Mesenchymal stem cell (in vitro differentiated cells and primary cell): ENCODE measurements at regions not wholly inside any gene's neighbourhood (a gene's known extent, or its start where the extent isn't known, plus 50 kb on each side); places are given as distances from the start of the nearest gene placed in this dataset.

ENCODE experiments used
- DNase-seq: peaks from one replicate; pipeline ENCODE4 v3.0.0-alpha.2; 2013
- H2AFZ ChIP-seq: one replicate; pipeline ENCODE4 v1.6.1; 2013; ENCODE audit warnings: low read depth, mild to moderate bottlenecking, control low read depth, inconsistent platforms, low read length, moderate library complexity
- H2AK5ac ChIP-seq: 2 replicates; pipeline ENCODE4 v1.6.1; 2013; ENCODE audit warnings: low read length, moderate library complexity, mild to moderate bottlenecking, inconsistent platforms; ENCODE audit not compliant: severe bottlenecking
- H2BK120ac ChIP-seq: one replicate; pipeline ENCODE4 v1.6.1; 2013; ENCODE audit warnings: low read depth, mild to moderate bottlenecking, inconsistent platforms, low read length, moderate library complexity
- H2BK12ac ChIP-seq, 2 experiments: one replicate each; pipeline ENCODE4 v1.6.1; 2013; ENCODE audit warnings: inconsistent platforms in 2 of 2, low read length in 2 of 2, mild to moderate bottlenecking in 2 of 2, moderate library complexity in 2 of 2, control low read depth in 1 of 2
- H2BK15ac ChIP-seq: one replicate; pipeline ENCODE4 v1.6.1; 2013; ENCODE audit warnings: mild to moderate bottlenecking, low read depth, inconsistent platforms; ENCODE audit not compliant: poor library complexity, severe bottlenecking
- H2BK5ac ChIP-seq: 2 replicates; pipeline ENCODE4 v1.6.1; 2013; ENCODE audit warnings: low read depth, mild to moderate bottlenecking, low read length, control low read depth, inconsistent platforms; ENCODE audit not compliant: poor library complexity, severe bottlenecking
- H3K14ac ChIP-seq, 2 experiments: one replicate each; pipeline ENCODE4 v1.6.1; 2013; ENCODE audit warnings: inconsistent platforms in 2 of 2, low read length in 2 of 2, control low read depth in 1 of 2, mild to moderate bottlenecking in 1 of 2, moderate library complexity in 1 of 2
- H3K18ac ChIP-seq, 2 experiments: one replicate each; pipeline ENCODE4 v1.6.1; 2013; ENCODE audit warnings: inconsistent platforms in 2 of 2, low read length in 2 of 2, control low read depth in 1 of 2, low read depth in 1 of 2, mild to moderate bottlenecking in 1 of 2
- H3K23ac ChIP-seq, 2 experiments: one replicate each; pipeline ENCODE4 v1.6.1; 2013; ENCODE audit warnings: inconsistent platforms in 2 of 2, low read length in 2 of 2, mild to moderate bottlenecking in 2 of 2, moderate library complexity in 2 of 2, control low read depth in 1 of 2
- H3K27ac ChIP-seq: 2 replicates; pipeline ENCODE4 v1.5.1; 2013; ENCODE audit warnings: mild to moderate bottlenecking, moderate library complexity, low read length, control low read depth, inconsistent platforms; ENCODE audit not compliant: poor library complexity, severe bottlenecking
- H3K27me3 ChIP-seq, 2 experiments: 2 replicates each; pipeline versions ENCODE4 v1.6.1 to v1.7.0; 2013; ENCODE audit warnings: low read length in 2 of 2, mild to moderate bottlenecking in 2 of 2, moderate library complexity in 2 of 2, control low read depth in 1 of 2, inconsistent platforms in 1 of 2; ENCODE audit not compliant: control insufficient read depth in 1 of 2, insufficient read depth in 1 of 2
- H3K36me3 ChIP-seq, 2 experiments: 2 replicates each; pipeline versions ENCODE4 v1.6.1 to v1.7.0; 2013; ENCODE audit warnings: low read length in 2 of 2, control low read depth in 1 of 2, inconsistent platforms in 1 of 2, low read depth in 1 of 2, mild to moderate bottlenecking in 1 of 2; ENCODE audit not compliant: insufficient read depth in 2 of 2, control insufficient read depth in 1 of 2
- H3K4ac ChIP-seq, 2 experiments: one replicate each; pipeline ENCODE4 v1.6.1; 2013; ENCODE audit warnings: inconsistent platforms in 2 of 2, low read length in 2 of 2, mild to moderate bottlenecking in 2 of 2, moderate library complexity in 2 of 2, control low read depth in 1 of 2, low read depth in 1 of 2
- H3K4me1 ChIP-seq: 2 replicates; pipeline ENCODE4 v1.6.1; 2013; ENCODE audit warnings: low read depth, low read length, control low read depth; ENCODE audit not compliant: control insufficient read depth, insufficient read depth
- H3K4me2 ChIP-seq: 2 replicates; pipeline ENCODE4 v1.6.1; 2013; ENCODE audit warnings: low read length, mild to moderate bottlenecking, inconsistent platforms; ENCODE audit not compliant: poor library complexity, severe bottlenecking
- H3K4me3 ChIP-seq, 2 experiments: 2 replicates each; pipeline versions ENCODE4 v1.5.1 to v1.7.0; 2013; ENCODE audit warnings: low read length in 2 of 2, mild to moderate bottlenecking in 2 of 2, control low read depth in 1 of 2, low read depth in 1 of 2; ENCODE audit not compliant: insufficient read depth in 1 of 2
- H3K79me1 ChIP-seq: replicated peaks from 2 replicates; pipeline ENCODE4 v1.6.1; 2013; ENCODE audit warnings: mild to moderate bottlenecking, control low read depth, low read length, inconsistent platforms; ENCODE audit not compliant: poor library complexity, severe bottlenecking
- H3K9ac ChIP-seq: 2 replicates; pipeline ENCODE4 v1.7.0; 2013; ENCODE audit warnings: mild to moderate bottlenecking, low read length, moderate library complexity
- H3K9me3 ChIP-seq: 2 replicates; pipeline ENCODE4 v1.7.0; 2013; ENCODE audit warnings: mild to moderate bottlenecking, low read length; ENCODE audit not compliant: control insufficient read depth
- H4K8ac ChIP-seq: one replicate; pipeline ENCODE4 v1.6.1; 2013; ENCODE audit warnings: inconsistent platforms, mild to moderate bottlenecking, low read length, moderate library complexity
- H4K91ac ChIP-seq: one replicate; pipeline ENCODE4 v1.6.1; 2013; ENCODE audit warnings: mild to moderate bottlenecking, low read length, inconsistent platforms
- WGBS: methylation state at CpG from one replicate; pipeline ENCODE4 v1.1.7; 2013; ENCODE audit warnings: mixed read lengths; 5-methylcytosine and 5-hydroxymethylcytosine counted together

GRCh38 chr14:65249471-65250161, 147.3 kb upstream of the MAX start:
- H3K18ac ChIP-seq: peak overlapping the region in 1 of 2 experiments; percentile 4
- no peak overlapping the region for H3K23ac ChIP-seq
- no peak overlapping the region for H4K91ac ChIP-seq
- no peak overlapping the region for H4K8ac ChIP-seq
- H3K4me2 ChIP-seq: no peak overlapping the region
- H3K14ac ChIP-seq: no peak overlapping the region
- H3K36me3 ChIP-seq: no peaks in the 10 kb centered on the region
- H3K9me3 ChIP-seq: peaks cover 4% of the 10 kb centered on the region
- no peak for DNase-seq
- H3K27ac ChIP-seq: no peak overlapping the region
- H2AK5ac ChIP-seq: no peak overlapping the region
- H3K4me1 ChIP-seq: peaks cover under 1% of the 10 kb centered on the region
- no peak overlapping the region for H2BK120ac ChIP-seq
- H2AFZ ChIP-seq: peak overlapping the region; percentile 10
- no peak overlapping the region for H2BK5ac ChIP-seq
- no peak overlapping the region for H2BK12ac ChIP-seq
- H3K4me3 ChIP-seq: no peak overlapping the region
- H3K9ac ChIP-seq: no peak overlapping the region
- H2BK15ac ChIP-seq: no peak overlapping the region
- H3K79me1 ChIP-seq: no peaks in the 10 kb centered on the region
- H3K27me3 ChIP-seq: no peaks in the 10 kb centered on the region
- 90% methylated on average over 5 of the region's 5 CpGs for WGBS
- H3K4ac ChIP-seq: no peak overlapping the region

- no peak overlapping the region for H3K14ac ChIP-seq
- no peak overlapping the region for H3K4me2 ChIP-seq
- H3K9ac ChIP-seq: no peak overlapping the region
- no peak overlapping the region for H3K27ac ChIP-seq
- H3K4me1 ChIP-seq: peaks cover 4% of the 10 kb centered on the region
- no peak overlapping the region for H2BK15ac ChIP-seq
- H2BK5ac ChIP-seq: no peak overlapping the region
- no peak overlapping the region for H4K8ac ChIP-seq
- H2BK12ac ChIP-seq: no peak overlapping the region
- no peak overlapping the region for H2BK120ac ChIP-seq
- no peak overlapping the region for H3K23ac ChIP-seq
- no peak overlapping the region for H3K4ac ChIP-seq
- no peak overlapping the region for H3K18ac ChIP-seq
- no peak for DNase-seq
- no peak overlapping the region for H3K4me3 ChIP-seq
- no peaks in the 10 kb centered on the region for H3K79me1 ChIP-seq
- no peaks in the 10 kb centered on the region for H3K36me3 ChIP-seq
- no peak overlapping the region for H2AK5ac ChIP-seq
- H2AFZ ChIP-seq: no peak overlapping the region
- no peak overlapping the region for H4K91ac ChIP-seq
- no peaks in the 10 kb centered on the region for H3K27me3 ChIP-seq
- 89% methylated on average over 2 of the region's 2 CpGs for WGBS
- H3K9me3 ChIP-seq: peaks cover 4% of the 10 kb centered on the region
Measured at GRCh38 chr14:65250162-65250495, 147.8 kb upstream of the MAX start.

GRCh38 chr14:65251213-65251612, 148.9 kb upstream of the MAX start:
- no peak overlapping the region for H2AK5ac ChIP-seq
- H3K4me2 ChIP-seq: no peak overlapping the region
- H3K9ac ChIP-seq: peak overlapping the region; percentile 57
- H3K4me3 ChIP-seq: peak overlapping the region in 1 of 2 experiments; percentile 46
- H3K36me3 ChIP-seq: no peaks in the 10 kb centered on the region
- no peak overlapping the region for H2BK120ac ChIP-seq
- H3K27ac ChIP-seq: no peak overlapping the region
- H4K8ac ChIP-seq: no peak overlapping the region
- H3K4ac ChIP-seq: no peak overlapping the region
- no peaks in the 10 kb centered on the region for H3K79me1 ChIP-seq
- 100% methylated on average over 1 of the region's 1 CpG for WGBS
- H3K23ac ChIP-seq: no peak overlapping the region
- no peak overlapping the region for H2BK15ac ChIP-seq
- peaks cover 9% of the 10 kb centered on the region for H3K4me1 ChIP-seq
- no peak overlapping the region for H3K18ac ChIP-seq
- no peak overlapping the region for H3K14ac ChIP-seq
- no peaks in the 10 kb centered on the region for H3K27me3 ChIP-seq
- H3K9me3 ChIP-seq: peaks cover 4% of the 10 kb centered on the region
- DNase-seq: peak; percentile 83
- H2BK12ac ChIP-seq: no peak overlapping the region
- H4K91ac ChIP-seq: no peak overlapping the region
- no peak overlapping the region for H2BK5ac ChIP-seq
- no peak overlapping the region for H2AFZ ChIP-seq

GRCh38 chr14:65252482-65253255, 150.4 kb upstream of the MAX start:
- H2AK5ac ChIP-seq: no peak overlapping the region
- H2BK5ac ChIP-seq: no peak overlapping the region
- no peak overlapping the region for H2BK12ac ChIP-seq
- 92% methylated on average over 1 of the region's 1 CpG for WGBS
- H3K27me3 ChIP-seq: no peaks in the 10 kb centered on the region
- H3K14ac ChIP-seq: no peak overlapping the region
- H3K9ac ChIP-seq: no peak overlapping the region
- H3K4me3 ChIP-seq: peak overlapping the region in 1 of 2 experiments; percentile 46
- no peak overlapping the region for H2BK120ac ChIP-seq
- no peak overlapping the region for H2AFZ ChIP-seq
- no peak overlapping the region for H3K18ac ChIP-seq
- DNase-seq: no peak
- no peaks in the 10 kb centered on the region for H3K36me3 ChIP-seq
- no peak overlapping the region for H4K91ac ChIP-seq
- H3K4me1 ChIP-seq: peaks cover 14% of the 10 kb centered on the region
- no peak overlapping the region for H2BK15ac ChIP-seq
- H3K23ac ChIP-seq: no peak overlapping the region
- H3K4me2 ChIP-seq: no peak overlapping the region
- H3K27ac ChIP-seq: no peak overlapping the region
- no peak overlapping the region for H4K8ac ChIP-seq
- H3K9me3 ChIP-seq: peaks cover 4% of the 10 kb centered on the region
- H3K4ac ChIP-seq: no peak overlapping the region
- H3K79me1 ChIP-seq: no peaks in the 10 kb centered on the region
